Activated CD4-positive, alpha-beta T cell treated with anti-CD3 and anti-CD28 coated beads for 48 hours (primary cell): ENCODE measurements at regions not wholly inside any gene's neighbourhood (a gene's known extent, or its start where the extent isn't known, plus 50 kb on each side); places are given as distances from the start of the nearest gene placed in this dataset.
"Not testable (repeated sequence)": the region's sequence is repeated elsewhere in the genome, so short reads cannot be mapped to it uniquely, and the experiment has no call there.

Experiments used
- DNase-seq: peaks from one replicate; pipeline ENCODE4 v3.0.0-alpha.2; 2020

DNA sequence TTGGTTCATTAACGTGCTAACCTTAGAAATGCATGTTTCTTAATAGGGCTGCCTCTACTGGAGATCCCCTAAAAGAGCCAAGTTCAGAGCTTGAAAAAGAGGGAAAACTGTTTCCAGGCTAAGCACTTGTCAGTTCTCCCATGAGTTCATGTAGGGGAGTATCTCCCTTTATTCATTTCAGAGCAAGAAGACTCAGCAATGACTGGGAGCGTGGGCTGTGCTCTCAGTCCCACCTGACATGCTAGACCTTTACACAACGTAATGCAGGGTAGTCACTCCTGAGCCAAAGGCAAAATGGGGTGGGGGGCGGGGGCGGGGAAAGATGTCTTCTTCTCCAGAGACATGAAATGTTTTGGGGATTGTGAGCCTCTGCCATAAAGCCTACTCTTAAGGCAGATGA lies 420.1 kb upstream of the MCTP2 start:
- no peak for DNase-seq

GRCh38 chr15:93809516-93809915 lies 421.8 kb upstream of the MCTP2 start:
- no peak for DNase-seq

DNA sequence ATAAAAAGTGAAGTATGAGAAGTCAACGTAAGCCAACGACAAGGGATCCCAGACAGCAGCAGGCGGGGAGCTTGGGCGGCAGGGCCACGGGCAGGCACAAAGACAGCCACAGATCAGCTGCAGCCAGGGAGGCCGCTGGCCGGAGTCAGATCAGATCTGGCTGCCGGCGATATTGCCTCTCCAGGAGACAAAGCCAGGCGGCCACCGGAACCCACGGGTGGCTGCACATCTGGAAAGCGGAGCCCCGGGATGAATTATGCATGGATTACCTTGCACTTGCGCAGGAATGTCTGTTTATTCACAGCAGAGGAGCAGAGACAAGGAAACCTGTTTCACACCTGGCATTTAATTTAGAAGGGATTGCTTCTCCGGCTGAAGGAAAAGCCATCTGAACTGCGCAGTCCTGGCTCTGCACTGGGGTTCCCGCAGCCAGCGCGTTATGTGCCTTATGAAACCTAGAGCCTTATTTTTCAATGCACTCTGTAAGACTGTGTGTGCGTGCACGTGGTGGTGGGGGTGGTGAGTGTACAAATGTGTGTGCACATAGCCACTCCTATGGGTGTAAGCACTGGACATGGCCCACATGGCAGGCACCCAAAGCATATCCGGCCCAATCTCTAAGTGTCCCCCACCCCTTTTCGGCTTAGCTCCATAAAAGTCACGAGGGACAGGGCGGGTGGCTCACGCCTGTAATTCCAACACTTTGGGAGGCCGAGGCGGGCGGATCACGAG lies 427.8 kb upstream of the MCTP2 start:
- DNase-seq = no peak

DNA sequence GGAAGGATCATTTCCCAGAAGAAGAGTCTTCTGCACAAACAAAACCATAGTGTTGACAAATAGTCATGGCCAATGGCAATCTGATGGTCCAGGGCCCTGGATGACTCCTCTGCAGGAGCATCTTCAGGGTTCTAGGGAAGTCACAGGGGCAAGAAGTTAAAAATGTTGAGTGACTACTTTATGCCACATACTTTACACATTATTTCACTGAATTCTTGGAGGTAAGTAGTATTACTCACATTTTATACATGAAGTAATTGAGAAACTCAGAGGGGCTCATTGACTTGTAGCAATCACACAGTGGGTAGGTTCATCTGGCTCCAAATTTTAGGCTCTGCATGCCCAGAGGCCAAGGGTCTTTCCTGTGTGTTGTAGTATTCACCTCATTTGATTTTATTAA lies 430.2 kb upstream of the MCTP2 start:
- DNase-seq = no peak

- no peak for DNase-seq
Observed at GRCh38 chr15:93800805-93801204, 430.6 kb upstream of the MCTP2 start.

DNA sequence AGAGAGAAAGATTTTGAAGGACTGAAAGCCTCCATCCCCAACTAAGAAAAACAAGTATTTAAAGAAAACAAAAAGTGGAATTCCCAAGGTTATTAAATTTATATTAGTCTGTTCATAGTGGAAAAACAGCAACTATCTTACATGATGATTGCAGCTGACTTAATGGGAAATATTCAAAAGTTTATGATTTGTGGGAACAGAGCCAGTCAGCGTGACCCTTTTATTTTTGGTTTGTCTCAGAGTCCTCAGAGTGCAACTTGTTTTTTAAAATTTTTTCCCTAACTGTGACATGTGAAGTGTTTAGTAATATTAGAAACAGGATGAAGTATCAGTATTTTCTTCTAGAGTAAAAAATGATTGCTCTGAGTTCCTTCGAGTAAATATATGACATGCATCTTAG lies 441.9 kb upstream of the MCTP2 start:
- DNase-seq = no peak

DNA sequence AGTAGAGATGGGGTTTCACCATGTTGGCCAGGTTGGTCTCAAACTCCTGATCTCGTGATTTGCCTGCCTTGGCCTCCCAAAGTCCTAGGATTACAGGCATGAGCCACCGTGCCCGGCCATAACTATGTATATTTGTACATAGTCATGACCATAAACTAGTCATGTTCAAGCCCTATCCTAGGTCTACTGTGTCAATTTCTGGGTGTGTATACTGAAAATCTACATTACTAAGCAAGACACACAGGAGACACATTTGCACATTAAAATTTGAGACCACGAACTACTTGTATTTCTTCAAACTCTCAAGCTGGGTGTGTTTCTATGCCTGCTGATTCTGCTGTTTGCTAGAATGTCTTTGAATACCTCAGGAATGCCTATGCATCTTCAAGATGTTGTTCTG lies 451.3 kb upstream of the MCTP2 start:
- no peak for DNase-seq

DNA sequence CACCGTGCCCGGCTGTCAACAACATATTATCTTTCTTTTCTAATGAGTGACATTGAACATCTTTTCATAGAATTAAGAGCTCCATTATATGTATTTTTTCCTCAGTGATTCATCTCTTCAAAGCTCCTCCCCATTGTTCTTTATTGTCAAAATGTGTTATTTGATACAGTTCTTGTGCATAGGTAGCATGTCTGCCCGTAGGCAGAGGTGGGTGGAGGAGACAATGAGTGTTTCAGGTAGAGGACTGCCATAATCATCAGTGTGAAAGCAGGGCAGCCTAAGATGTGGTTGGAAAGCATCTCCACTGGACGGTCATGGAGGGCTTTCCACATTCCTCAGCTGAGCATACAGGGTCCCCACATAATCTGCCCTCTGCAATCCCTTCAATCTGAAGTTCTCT lies 452.0 kb upstream of the MCTP2 start:
- DNase-seq = no peak

DNA sequence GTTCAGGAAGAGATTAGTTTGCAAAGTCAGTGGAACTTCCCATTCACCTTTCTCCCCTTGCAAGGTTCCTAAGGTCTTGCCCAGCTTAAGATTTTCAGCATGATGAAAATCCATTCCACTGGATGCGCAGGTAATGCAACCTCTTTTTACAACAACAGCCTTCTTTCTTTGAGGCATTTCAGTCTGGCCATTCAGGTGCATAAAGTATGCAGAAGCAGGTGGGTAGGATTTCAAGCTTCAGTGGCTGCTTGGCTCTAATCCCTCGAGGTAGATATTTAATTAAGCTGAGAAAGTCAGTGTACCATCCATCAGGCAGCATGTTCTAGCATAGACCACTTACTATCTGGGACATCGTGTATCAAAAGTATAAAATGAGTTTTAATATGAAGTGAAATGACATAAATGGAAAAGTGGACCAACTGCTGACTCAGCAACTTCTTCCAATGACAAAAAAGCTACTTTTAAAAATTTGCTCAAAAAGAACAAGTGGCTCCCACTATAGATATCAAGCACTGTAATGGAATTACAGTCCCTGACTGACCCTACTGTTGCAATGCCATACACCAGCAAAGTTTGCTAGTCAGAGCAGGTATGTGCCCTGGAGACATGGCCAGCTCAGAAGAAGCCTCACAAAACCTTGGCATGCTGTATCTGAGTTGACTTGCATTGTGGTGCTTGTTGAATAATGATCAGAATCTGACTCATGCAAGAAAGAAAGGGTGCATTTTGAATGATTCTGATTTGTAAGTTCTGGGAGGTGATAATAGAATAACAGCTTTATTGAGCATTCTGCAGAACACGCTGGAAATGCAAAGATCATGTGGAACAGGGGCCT lies 459.9 kb upstream of the MCTP2 start:
- DNase-seq = no peak

GRCh38 chr15:93770788-93771187 lies 460.6 kb upstream of the MCTP2 start:
- DNase-seq = no peak

DNA sequence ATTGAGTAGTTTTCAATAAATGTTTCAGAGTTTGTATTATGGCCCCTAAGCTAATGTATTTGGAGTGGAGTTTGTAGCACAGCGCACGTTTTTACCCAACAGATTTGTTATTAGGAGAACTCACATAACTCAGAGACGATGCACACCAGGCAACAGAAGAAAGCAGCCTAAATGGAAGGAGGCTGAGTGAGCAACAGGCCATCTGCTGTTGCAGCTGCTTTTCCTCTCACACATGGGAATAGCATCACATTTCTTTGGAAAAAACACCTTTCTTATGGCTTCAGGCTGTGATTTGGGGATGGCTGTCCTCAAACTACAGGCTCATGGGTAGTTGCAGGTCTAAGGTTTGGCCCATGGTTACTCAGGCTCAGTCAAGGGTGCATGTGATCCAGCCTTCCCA lies 469.3 kb upstream of the MCTP2 start:
- no peak for DNase-seq

- no peak for DNase-seq
Observed at GRCh38 chr15:93759629-93760028, 471.7 kb upstream of the MCTP2 start.

DNA sequence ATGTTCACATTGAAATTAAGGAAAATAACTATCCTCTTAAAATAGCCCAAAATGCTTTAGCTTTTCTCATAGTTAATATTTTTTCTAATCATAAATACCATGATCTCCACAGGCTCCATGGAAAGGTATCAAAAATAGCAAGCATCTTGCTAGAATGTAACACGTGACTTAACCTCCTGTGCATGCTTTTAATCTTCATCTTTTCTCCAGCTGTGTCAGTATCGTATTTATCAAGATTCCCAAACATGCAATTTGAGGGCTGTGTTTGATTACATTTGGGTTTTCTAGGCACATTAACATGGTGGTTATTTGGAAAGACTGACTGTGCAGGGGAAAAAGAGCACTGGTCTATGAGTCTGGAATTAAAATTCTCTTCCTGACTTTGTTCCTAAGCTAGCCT lies 472.5 kb upstream of the MCTP2 start:
- DNase-seq = no peak

DNA sequence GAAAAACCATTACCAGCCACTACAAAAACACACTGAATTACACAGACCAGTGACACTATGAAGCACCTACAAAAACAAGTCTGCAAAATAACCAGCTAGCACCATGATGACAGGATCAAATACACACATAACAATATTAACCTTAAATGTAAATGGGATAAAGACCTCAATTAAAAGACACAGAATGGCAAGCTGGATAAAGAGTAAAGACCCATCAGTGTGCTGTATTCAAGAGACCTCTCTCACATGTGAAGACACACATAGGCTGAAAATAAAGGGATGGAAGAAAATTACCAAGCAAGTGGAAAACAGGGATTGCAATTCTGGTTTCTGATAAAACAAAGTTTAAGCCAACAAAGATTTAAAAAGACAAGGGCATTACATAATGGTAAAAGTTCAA lies 482.7 kb upstream of the MCTP2 start:
- DNase-seq = no peak

- DNase-seq = not testable (repeated sequence)
Observed at GRCh38 chr15:93734976-93735375, 496.4 kb upstream of the MCTP2 start.

DNA sequence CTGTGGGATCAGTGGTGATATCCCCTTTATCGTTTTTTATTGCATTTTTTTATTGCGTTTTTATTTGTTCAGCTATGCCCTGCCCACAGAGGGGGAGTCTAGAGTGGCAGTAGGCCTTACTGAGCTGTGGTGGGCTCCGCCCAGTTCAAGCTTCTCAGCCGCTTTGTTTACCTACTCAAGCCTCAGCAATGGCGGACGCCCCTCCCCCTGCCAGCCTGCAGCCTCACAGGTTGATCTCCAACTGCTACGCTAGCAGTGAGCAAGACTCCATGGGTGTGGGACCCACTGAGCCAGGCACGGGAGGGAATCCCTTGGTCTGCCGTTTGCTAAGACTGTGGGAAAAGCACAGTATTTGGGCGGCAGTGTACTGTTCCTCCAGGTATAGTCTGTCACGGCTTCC lies 500.6 kb upstream of the MCTP2 start:
- no peak for DNase-seq

DNA sequence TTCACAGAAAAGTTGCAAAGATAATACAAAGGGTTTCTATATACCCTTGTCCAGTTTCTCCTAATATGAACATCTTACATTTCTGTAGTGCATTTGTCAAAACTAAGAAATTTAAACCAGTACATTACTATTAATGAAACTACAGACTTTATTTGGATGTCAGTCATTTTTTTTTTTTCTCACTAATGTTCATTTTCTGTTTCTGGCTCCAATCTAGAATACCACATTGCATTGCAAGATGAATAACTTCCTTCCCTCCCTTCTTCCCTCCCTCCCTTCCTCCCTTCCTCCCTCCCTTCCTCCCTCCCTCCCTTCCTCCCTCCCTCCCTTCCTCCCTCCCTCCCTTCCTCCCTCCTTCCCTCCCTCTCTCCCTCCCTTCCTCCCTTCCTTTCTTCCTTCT lies 509.2 kb upstream of the MCTP2 start:
- DNase-seq = no peak

DNA sequence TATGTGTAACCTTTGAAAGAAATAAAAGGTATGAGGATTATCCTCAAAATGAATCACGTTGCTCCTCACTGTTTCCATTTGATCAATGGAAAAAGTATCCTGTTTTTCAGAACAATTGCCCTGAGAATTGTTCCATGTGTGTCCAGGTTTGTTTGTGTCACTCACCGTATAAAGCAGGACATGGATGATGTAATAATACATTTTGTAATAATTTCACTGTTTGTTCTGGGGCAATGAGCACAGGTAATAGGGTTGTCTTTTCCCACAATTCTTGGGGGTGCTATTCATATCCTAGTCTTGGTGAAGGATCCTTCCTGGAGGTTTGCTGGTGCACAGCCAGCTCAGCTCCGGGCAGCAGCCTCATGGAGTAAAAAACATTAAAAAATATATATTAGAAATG lies 510.8 kb upstream of the MCTP2 start:
- DNase-seq = no peak

DNA sequence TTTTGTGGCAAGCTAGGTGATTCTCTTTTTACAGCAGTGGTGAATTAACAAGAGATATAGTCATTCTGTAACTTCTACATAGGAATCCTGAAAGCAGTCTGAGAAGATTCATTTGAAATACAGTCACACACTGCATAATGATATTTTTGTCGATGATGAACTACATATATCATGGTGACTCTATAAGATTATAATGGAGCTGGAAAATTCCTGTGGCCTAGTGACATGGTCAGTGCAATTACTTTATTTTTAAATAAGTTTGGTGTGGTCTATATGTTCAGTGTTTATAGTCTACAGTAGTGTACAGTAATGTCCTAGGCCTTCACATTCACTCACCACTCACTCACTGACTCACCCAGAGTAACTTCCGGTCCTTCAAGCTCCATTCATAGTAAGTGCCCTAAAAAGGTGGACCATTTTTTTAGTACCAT lies 511.4 kb upstream of the MCTP2 start:
- DNase-seq = no peak

GRCh38 chr15:93716615-93717231 lies 514.6 kb upstream of the MCTP2 start:
- DNase-seq = no peak

DNA sequence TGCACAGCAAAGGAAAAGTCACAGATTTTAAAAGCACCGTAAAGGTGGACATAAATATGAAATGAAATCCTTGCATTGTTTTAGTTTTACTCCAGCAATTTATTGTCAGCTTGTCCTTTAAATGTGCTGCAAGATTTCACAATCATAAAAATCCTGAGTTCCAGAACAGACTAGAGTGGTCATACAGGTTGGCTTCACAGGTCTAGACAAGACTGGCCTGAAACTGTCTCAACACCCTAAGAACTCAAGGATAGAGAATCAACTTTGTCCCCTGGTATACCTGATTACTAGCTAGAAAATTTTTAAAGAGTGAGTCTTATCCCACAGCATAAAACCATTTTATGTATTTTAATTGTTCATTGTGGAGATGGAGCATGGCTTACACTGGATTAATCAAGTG lies 521.7 kb upstream of the MCTP2 start:
- DNase-seq = no peak

- DNase-seq = no peak
Observed at GRCh38 chr15:93708724-93709445, 522.5 kb upstream of the MCTP2 start.

GRCh38 chr15:93707751-93708150 lies 523.6 kb upstream of the MCTP2 start:
- DNase-seq = no peak
